ENCODE measurements at regions not wholly inside any gene's neighbourhood (a gene's known extent, or its start where the extent isn't known, plus 50 kb on each side); places are given as distances from the start of the nearest gene placed in this dataset.

GRCh38 chr5:8386719-8387288, 517.9 kb downstream of the MTRR start:
- no peaks in the 10 kb centered on the region for H3K4me1 ChIP-seq (replicated peaks)
- H3K9me3 ChIP-seq (replicated peaks): no peaks in the 10 kb centered on the region
- no peak overlapping the region for H3K4me3 ChIP-seq
- H3K27ac ChIP-seq: no peak overlapping the region
- H3K27me3 ChIP-seq (replicated peaks): no peaks in the 10 kb centered on the region
- DNase-seq (ENCODE audit: low read depth in 1 of 2, low spot score in 2 of 2): no peak
- no peaks in the 10 kb centered on the region for H3K36me3 ChIP-seq

GRCh38 chr5:8391911-8392310, 523.0 kb downstream of the MTRR start:
- no peaks in the 10 kb centered on the region for H3K27me3 ChIP-seq (replicated peaks)

GRCh38 chr5:8393240-8393639, 524.3 kb downstream of the MTRR start:
- Histone ChIP-seq H3K4me1 (replicated peaks) (no peaks in the 10 kb centered on the region), H3K27me3 (replicated peaks) (no peaks in the 10 kb centered on the region), H3K9me3 (replicated peaks) (no peaks in the 10 kb centered on the region), H3K4me3 (no peak overlapping the region), H3K27ac (no peak overlapping the region), H3K36me3 (no peaks in the 10 kb centered on the region)
- no peak for DNase-seq (ENCODE audit: low read depth in 1 of 2, low spot score in 2 of 2)

More at GRCh38 chr5:8391911-8392310, 523.0 kb downstream of the MTRR start:
- H3K36me3 ChIP-seq: no peaks in the 10 kb centered on the region
- DNase-seq (ENCODE audit: low read depth in 1 of 2, low spot score in 2 of 2): no peak
- no peak overlapping the region for H3K27ac ChIP-seq
- no peaks in the 10 kb centered on the region for H3K4me1 ChIP-seq (replicated peaks)
- H3K9me3 ChIP-seq (replicated peaks): no peaks in the 10 kb centered on the region
- H3K4me3 ChIP-seq: no peak overlapping the region

- no peaks in the 10 kb centered on the region for H3K9me3 ChIP-seq (replicated peaks)
- no peak for DNase-seq (ENCODE audit: low read depth in 1 of 2, low spot score in 2 of 2)
- H3K36me3 ChIP-seq: no peaks in the 10 kb centered on the region
- no peaks in the 10 kb centered on the region for H3K27me3 ChIP-seq (replicated peaks)
- no peaks in the 10 kb centered on the region for H3K4me1 ChIP-seq (replicated peaks)
- H3K27ac ChIP-seq: no peak overlapping the region
- no peak overlapping the region for H3K4me3 ChIP-seq
Observed at GRCh38 chr5:8394965-8395364, 526.0 kb downstream of the MTRR start.

GRCh38 chr5:8396246-8396645, 527.3 kb downstream of the MTRR start:
- H3K4me3 ChIP-seq: no peak overlapping the region
- no peaks in the 10 kb centered on the region for H3K4me1 ChIP-seq (replicated peaks)
- no peaks in the 10 kb centered on the region for H3K27me3 ChIP-seq (replicated peaks)
- no peak for DNase-seq (ENCODE audit: low read depth in 1 of 2, low spot score in 2 of 2)
- no peak overlapping the region for H3K27ac ChIP-seq
- no peaks in the 10 kb centered on the region for H3K36me3 ChIP-seq
- H3K9me3 ChIP-seq (replicated peaks): no peaks in the 10 kb centered on the region

- H3K9me3 ChIP-seq (replicated peaks): no peaks in the 10 kb centered on the region
- no peaks in the 10 kb centered on the region for H3K36me3 ChIP-seq
- no peaks in the 10 kb centered on the region for H3K4me1 ChIP-seq (replicated peaks)
- H3K27me3 ChIP-seq (replicated peaks): no peaks in the 10 kb centered on the region
- H3K27ac ChIP-seq: no peak overlapping the region
- no peak for DNase-seq (ENCODE audit: low read depth in 1 of 2, low spot score in 2 of 2)
- H3K4me3 ChIP-seq: no peak overlapping the region
Observed at GRCh38 chr5:8396756-8397155, 527.8 kb downstream of the MTRR start.

GRCh38 chr5:8399471-8399870, 530.5 kb downstream of the MTRR start:
- H3K27ac ChIP-seq: no peak overlapping the region
- no peak for DNase-seq (ENCODE audit: low read depth in 1 of 2, low spot score in 2 of 2)
- H3K4me1 ChIP-seq (replicated peaks): no peaks in the 10 kb centered on the region
- H3K4me3 ChIP-seq: no peak overlapping the region
- H3K9me3 ChIP-seq (replicated peaks): no peaks in the 10 kb centered on the region
- H3K27me3 ChIP-seq (replicated peaks): no peaks in the 10 kb centered on the region
- no peaks in the 10 kb centered on the region for H3K36me3 ChIP-seq

GRCh38 chr5:8408258-8408657, 539.3 kb downstream of the MTRR start:
- Histone ChIP-seq H3K36me3 (no peaks in the 10 kb centered on the region), H3K4me3 (no peak overlapping the region), H3K4me1 (replicated peaks) (no peaks in the 10 kb centered on the region), H3K27me3 (replicated peaks) (no peaks in the 10 kb centered on the region), H3K27ac (no peak overlapping the region), H3K9me3 (replicated peaks) (no peaks in the 10 kb centered on the region)
- no peak for DNase-seq (ENCODE audit: low read depth in 1 of 2, low spot score in 2 of 2)

- Histone ChIP-seq H3K4me3 (no peak overlapping the region), H3K27me3 (replicated peaks) (no peaks in the 10 kb centered on the region), H3K27ac (no peak overlapping the region), H3K36me3 (no peaks in the 10 kb centered on the region), H3K4me1 (replicated peaks) (no peaks in the 10 kb centered on the region), H3K9me3 (replicated peaks) (no peaks in the 10 kb centered on the region)
- DNase-seq (ENCODE audit: low read depth in 1 of 2, low spot score in 2 of 2): no peak
Observed at GRCh38 chr5:8410618-8411017, 541.7 kb downstream of the MTRR start.

- H3K4me1 ChIP-seq (replicated peaks): no peaks in the 10 kb centered on the region
- no peaks in the 10 kb centered on the region for H3K36me3 ChIP-seq
- no peaks in the 10 kb centered on the region for H3K9me3 ChIP-seq (replicated peaks)
- no peak overlapping the region for H3K27ac ChIP-seq
- no peaks in the 10 kb centered on the region for H3K27me3 ChIP-seq (replicated peaks)
- H3K4me3 ChIP-seq: no peak overlapping the region
- no peak for DNase-seq (ENCODE audit: low read depth in 1 of 2, low spot score in 2 of 2)
Observed at GRCh38 chr5:8413975-8414374, 545.0 kb downstream of the MTRR start.

- H3K4me1 ChIP-seq (replicated peaks): no peaks in the 10 kb centered on the region
- no peak overlapping the region for H3K4me3 ChIP-seq
- H3K36me3 ChIP-seq: no peaks in the 10 kb centered on the region
- no peaks in the 10 kb centered on the region for H3K9me3 ChIP-seq (replicated peaks)
- no peak for DNase-seq (ENCODE audit: low read depth in 1 of 2, low spot score in 2 of 2)
- no peak overlapping the region for H3K27ac ChIP-seq
- H3K27me3 ChIP-seq (replicated peaks): no peaks in the 10 kb centered on the region
Observed at GRCh38 chr5:8417316-8418048, 548.5 kb downstream of the MTRR start.

- Histone ChIP-seq H3K4me1 (replicated peaks) (no peaks in the 10 kb centered on the region), H3K4me3 (no peak overlapping the region), H3K36me3 (no peaks in the 10 kb centered on the region), H3K27me3 (replicated peaks) (no peaks in the 10 kb centered on the region), H3K9me3 (replicated peaks) (no peaks in the 10 kb centered on the region), H3K27ac (no peak overlapping the region)
- no peak for DNase-seq (ENCODE audit: low read depth in 1 of 2, low spot score in 2 of 2)
Observed at GRCh38 chr5:8418049-8418426, 549.1 kb downstream of the MTRR start.

- H3K4me3 ChIP-seq: no peak overlapping the region
- H3K27me3 ChIP-seq (replicated peaks): no peaks in the 10 kb centered on the region
- no peaks in the 10 kb centered on the region for H3K36me3 ChIP-seq
- H3K4me1 ChIP-seq (replicated peaks): no peaks in the 10 kb centered on the region
- no peaks in the 10 kb centered on the region for H3K9me3 ChIP-seq (replicated peaks)
- H3K27ac ChIP-seq: no peak overlapping the region
- DNase-seq (ENCODE audit: low read depth in 1 of 2, low spot score in 2 of 2): no peak
Observed at GRCh38 chr5:8429778-8430758, 561.1 kb downstream of the MTRR start.

- DNase-seq (ENCODE audit: low read depth in 1 of 2, low spot score in 2 of 2): no peak
- Histone ChIP-seq H3K36me3 (no peaks in the 10 kb centered on the region), H3K4me3 (no peak overlapping the region), H3K27me3 (replicated peaks) (no peaks in the 10 kb centered on the region), H3K27ac (no peak overlapping the region), H3K9me3 (replicated peaks) (no peaks in the 10 kb centered on the region), H3K4me1 (replicated peaks) (no peaks in the 10 kb centered on the region)
Observed at GRCh38 chr5:8434501-8434900, 565.6 kb downstream of the MTRR start.
